ENCODE measurements at regions not wholly inside any gene's neighbourhood (a gene's known extent, or its start where the extent isn't known, plus 50 kb on each side); places are given as distances from the start of the nearest gene placed in this dataset.
A peak's percentile ranks its signal among the peaks of the same experiment; 100 is the strongest.

- TF ChIP-seq, protein P1, sequence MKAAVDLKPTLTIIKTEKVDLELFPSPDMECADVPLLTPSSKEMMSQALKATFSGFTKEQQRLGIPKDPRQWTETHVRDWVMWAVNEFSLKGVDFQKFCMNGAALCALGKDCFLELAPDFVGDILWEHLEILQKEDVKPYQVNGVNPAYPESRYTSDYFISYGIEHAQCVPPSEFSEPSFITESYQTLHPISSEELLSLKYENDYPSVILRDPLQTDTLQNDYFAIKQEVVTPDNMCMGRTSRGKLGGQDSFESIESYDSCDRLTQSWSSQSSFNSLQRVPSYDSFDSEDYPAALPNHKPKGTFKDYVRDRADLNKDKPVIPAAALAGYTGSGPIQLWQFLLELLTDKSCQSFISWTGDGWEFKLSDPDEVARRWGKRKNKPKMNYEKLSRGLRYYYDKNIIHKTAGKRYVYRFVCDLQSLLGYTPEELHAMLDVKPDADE (IDR thresholded peaks at IDR 0.05), result no peak
These were observed 888.3 kb downstream of the TUSC7 start (continued) for GRCh38 chr3:117597865-117598264.

DNA sequence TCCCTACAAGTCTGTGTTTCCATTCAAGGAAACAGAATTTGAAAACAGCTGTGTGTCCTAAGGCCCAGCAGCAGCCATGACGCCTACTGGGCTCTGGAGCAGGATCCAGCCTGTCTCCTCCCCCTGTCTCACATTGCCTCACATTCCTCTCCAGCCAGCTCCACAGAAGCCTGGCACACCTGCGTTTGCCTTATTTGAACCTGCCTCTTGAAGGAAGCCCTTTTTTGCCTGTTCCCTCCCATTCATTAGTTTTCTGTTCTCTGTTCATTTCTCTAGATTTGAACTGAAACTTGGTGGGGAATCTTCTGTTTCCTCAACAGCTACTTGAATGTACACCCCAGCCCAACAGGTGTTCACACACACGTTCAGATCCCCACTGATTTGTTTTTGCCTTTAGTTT, 890.5 kb downstream of the TUSC7 start:
- no peaks in the 10 kb centered on the region; the same call in 1 of the 2 replicates for H3K9me2 ChIP-seq (ENCODE audit: insufficient read depth)
- Mint-ChIP-seq H3K9me3 (no peaks in the 10 kb centered on the region), H3K4me1 (peaks cover 29% of the 10 kb centered on the region), H3K4me3 (no peak overlapping the region), H3K27me3 (ENCODE audit: insufficient read depth, low read depth, poor library complexity) (no peaks in the 10 kb centered on the region), H3K27ac (0 out of 2 replicates have a peak overlapping the region, but pooled peaks have one; percentile 6), H3K36me3 (ENCODE audit: low read depth) (no peaks in the 10 kb centered on the region)
- H4K20me1 ChIP-seq (replicated peaks; ENCODE audit: insufficient read depth), result no peaks in the 10 kb centered on the region
- H3K4me2 ChIP-seq, result no peak overlapping the region
- peaks cover 18% of the 10 kb centered on the region for H3K4me1 ChIP-seq (ENCODE audit: insufficient read depth)
- peak; percentile 38 for DNase-seq (ENCODE audit: low spot score)
- ATAC-seq, result peak; percentile 78
- no peak overlapping the region for H2AFZ ChIP-seq
- no peaks in the 10 kb centered on the region for H3K27me3 ChIP-seq (ENCODE audit: insufficient read depth)
- no peak overlapping the region for H3K4me3 ChIP-seq
- no peaks in the 10 kb centered on the region for H3K36me3 ChIP-seq (ENCODE audit: insufficient read depth)
- no peak overlapping the region for H3K27ac ChIP-seq (ENCODE audit: low read depth)
- H3F3A ChIP-seq (replicated peaks; ENCODE audit: low read depth), result no peaks in the 10 kb centered on the region
- no peaks in the 10 kb centered on the region for H3K79me2 ChIP-seq (replicated peaks; ENCODE audit: insufficient read depth)
- TF ChIP-seq STAT1 (IDR thresholded peaks at IDR 0.05; ENCODE audit: unreplicated experiment), result no peak
- no peak for TF ChIP-seq NANOG (IDR thresholded peaks at IDR 0.05; ENCODE audit: borderline replicate concordance)
- TF ChIP-seq ZNF114 (CRISPR knock-in tag; IDR thresholded peaks at IDR 0.05), result no peak
- no peak for TF ChIP-seq REST (IDR thresholded peaks at IDR 0.05; ENCODE audit: unreplicated experiment)
- TF ChIP-seq CREB1 (CRISPR knock-in tag; IDR thresholded peaks at IDR 0.05; ENCODE audit: low read depth), result no peak
- no peak for TF ChIP-seq EZH2phosphoT487 (IDR thresholded peaks at IDR 0.05; ENCODE audit: unreplicated experiment)
- TF ChIP-seq EZH2 (IDR thresholded peaks at IDR 0.05; ENCODE audit: low read depth, unreplicated experiment), result no peak
- no peak for TF ChIP-seq JUNB (IDR thresholded peaks at IDR 0.05; ENCODE audit: unreplicated experiment)
- TF ChIP-seq, protein P1 (IDR thresholded peaks at IDR 0.05), result no peak
- TF ChIP-seq, protein P2, sequence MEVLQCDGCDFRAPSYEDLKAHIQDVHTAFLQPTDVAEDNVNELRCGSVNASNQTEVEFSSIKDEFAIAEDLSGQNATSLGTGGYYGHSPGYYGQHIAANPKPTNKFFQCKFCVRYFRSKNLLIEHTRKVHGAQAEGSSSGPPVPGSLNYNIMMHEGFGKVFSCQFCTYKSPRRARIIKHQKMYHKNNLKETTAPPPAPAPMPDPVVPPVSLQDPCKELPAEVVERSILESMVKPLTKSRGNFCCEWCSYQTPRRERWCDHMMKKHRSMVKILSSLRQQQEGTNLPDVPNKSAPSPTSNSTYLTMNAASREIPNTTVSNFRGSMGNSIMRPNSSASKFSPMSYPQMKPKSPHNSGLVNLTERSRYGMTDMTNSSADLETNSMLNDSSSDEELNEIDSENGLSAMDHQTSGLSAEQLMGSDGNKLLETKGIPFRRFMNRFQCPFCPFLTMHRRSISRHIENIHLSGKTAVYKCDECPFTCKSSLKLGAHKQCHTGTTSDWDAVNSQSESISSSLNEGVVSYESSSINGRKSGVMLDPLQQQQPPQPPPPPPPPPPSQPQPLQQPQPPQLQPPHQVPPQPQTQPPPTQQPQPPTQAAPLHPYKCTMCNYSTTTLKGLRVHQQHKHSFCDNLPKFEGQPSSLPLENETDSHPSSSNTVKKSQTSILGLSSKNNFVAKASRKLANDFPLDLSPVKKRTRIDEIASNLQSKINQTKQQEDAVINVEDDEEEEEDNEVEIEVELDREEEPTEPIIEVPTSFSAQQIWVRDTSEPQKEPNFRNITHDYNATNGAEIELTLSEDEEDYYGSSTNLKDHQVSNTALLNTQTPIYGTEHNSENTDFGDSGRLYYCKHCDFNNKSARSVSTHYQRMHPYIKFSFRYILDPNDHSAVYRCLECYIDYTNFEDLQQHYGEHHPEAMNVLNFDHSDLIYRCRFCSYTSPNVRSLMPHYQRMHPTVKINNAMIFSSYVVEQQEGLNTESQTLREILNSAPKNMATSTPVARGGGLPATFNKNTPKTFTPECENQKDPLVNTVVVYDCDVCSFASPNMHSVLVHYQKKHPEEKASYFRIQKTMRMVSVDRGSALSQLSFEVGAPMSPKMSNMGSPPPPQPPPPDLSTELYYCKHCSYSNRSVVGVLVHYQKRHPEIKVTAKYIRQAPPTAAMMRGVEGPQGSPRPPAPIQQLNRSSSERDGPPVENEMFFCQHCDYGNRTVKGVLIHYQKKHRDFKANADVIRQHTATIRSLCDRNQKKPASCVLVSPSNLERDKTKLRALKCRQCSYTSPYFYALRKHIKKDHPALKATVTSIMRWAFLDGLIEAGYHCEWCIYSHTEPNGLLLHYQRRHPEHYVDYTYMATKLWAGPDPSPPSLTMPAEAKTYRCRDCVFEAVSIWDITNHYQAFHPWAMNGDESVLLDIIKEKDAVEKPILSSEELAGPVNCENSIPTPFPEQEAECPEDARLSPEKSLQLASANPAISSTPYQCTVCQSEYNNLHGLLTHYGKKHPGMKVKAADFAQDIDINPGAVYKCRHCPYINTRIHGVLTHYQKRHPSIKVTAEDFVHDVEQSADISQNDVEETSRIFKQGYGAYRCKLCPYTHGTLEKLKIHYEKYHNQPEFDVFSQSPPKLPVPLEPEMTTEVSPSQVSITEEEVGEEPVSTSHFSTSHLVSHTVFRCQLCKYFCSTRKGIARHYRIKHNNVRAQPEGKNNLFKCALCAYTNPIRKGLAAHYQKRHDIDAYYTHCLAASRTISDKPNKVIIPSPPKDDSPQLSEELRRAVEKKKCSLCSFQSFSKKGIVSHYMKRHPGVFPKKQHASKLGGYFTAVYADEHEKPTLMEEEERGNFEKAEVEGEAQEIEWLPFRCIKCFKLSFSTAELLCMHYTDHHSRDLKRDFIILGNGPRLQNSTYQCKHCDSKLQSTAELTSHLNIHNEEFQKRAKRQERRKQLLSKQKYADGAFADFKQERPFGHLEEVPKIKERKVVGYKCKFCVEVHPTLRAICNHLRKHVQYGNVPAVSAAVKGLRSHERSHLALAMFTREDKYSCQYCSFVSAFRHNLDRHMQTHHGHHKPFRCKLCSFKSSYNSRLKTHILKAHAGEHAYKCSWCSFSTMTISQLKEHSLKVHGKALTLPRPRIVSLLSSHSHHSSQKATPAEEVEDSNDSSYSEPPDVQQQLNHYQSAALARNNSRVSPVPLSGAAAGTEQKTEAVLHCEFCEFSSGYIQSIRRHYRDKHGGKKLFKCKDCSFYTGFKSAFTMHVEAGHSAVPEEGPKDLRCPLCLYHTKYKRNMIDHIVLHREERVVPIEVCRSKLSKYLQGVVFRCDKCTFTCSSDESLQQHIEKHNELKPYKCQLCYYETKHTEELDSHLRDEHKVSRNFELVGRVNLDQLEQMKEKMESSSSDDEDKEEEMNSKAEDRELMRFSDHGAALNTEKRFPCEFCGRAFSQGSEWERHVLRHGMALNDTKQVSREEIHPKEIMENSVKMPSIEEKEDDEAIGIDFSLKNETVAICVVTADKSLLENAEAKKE (CRISPR knock-in tag; IDR thresholded peaks at IDR 0.05), result no peak
- TF ChIP-seq POLR2AphosphoS5 (IDR thresholded peaks at IDR 0.05; ENCODE audit: low read depth), result no peak
- no peak for TF ChIP-seq ZNF331 (CRISPR knock-in tag; IDR thresholded peaks at IDR 0.05; ENCODE audit: low read depth)

Data from GM23338 (cell line).